ENCODE measurements at regions not wholly inside any gene's neighbourhood (a gene's known extent, or its start where the extent isn't known, plus 50 kb on each side); places are given as distances from the start of the nearest gene placed in this dataset.

- CTCF ChIA-PET = interaction anchor here (1.7 to 4.5 kb wide), 3 partner anchors 10 to 189 kb away, joined by 4 to 41 read pairs (median 15); no protein-coding TSS in a partner anchor
Observed at GRCh38 chr1:67571406-67571805, 113.6 kb upstream of the GADD45A start.

More at GRCh38 chr1:67571406-67571805, 113.6 kb upstream of the GADD45A start:
- Histone ChIP-seq H3K4me3 (ENCODE audit: low read depth, low read length) (no peak overlapping the region), H3K27ac (ENCODE audit: extremely low read depth, low read depth, low read length) (no peak overlapping the region), H3K9me3 (ENCODE audit: control insufficient read depth, insufficient read depth, low read depth, low read length) (no peaks in the 10 kb centered on the region), H3K36me3 (ENCODE audit: control insufficient read depth in 2 of 2, insufficient read depth in 1 of 2, low read length in 2 of 2) (no peaks in the 10 kb centered on the region), H3K4me1 (ENCODE audit: control insufficient read depth, insufficient read depth, low read length) (no peaks in the 10 kb centered on the region)
- TF ChIP-seq AEBP2 (tag by site-specific recombination; IDR thresholded peaks at IDR 0.05; ENCODE audit: borderline replicate concordance) = no peak
- no peak for TF ChIP-seq ZNF423 (tag by site-specific recombination; IDR thresholded peaks at IDR 0.05)
- TF ChIP-seq ZNF623 (tag by site-specific recombination; IDR thresholded peaks at IDR 0.05) = no peak
- no peak for TF ChIP-seq ZBTB26 (tag by site-specific recombination; optimal IDR thresholded peaks at IDR 0.05)
- no peak for TF ChIP-seq ZNF658 (tag by site-specific recombination; IDR thresholded peaks at IDR 0.05)
- TF ChIP-seq ZNF146 (tag by site-specific recombination; IDR thresholded peaks at IDR 0.05) = no peak
- TF ChIP-seq ZNF843 (tag by site-specific recombination; IDR thresholded peaks at IDR 0.05) = no peak
- TF ChIP-seq ZNF174 (tag by site-specific recombination; IDR thresholded peaks at IDR 0.05) = no peak
- TF ChIP-seq TSHZ1 (tag by site-specific recombination; IDR thresholded peaks at IDR 0.05; ENCODE audit: borderline replicate concordance) = no peak
- no peak for TF ChIP-seq ZBTB44 (tag by site-specific recombination; IDR thresholded peaks at IDR 0.05)
- TF ChIP-seq ZNF510 (tag by site-specific recombination; IDR thresholded peaks at IDR 0.05; ENCODE audit: insufficient replicate concordance) = no peak
- no peak for TF ChIP-seq SETDB1 (IDR thresholded peaks at IDR 0.05; ENCODE audit: insufficient read length, low read length)
- POLR2A ChIA-PET = interaction anchor here (4.8 kb wide), 1 partner anchor 114 kb away, joined by 29 read pairs; the partner anchor contains the start of gene GADD45A

Data from HEK293 (cell line).